MCF 10A (cell line): ENCODE measurements at regions not wholly inside any gene's neighbourhood (a gene's known extent, or its start where the extent isn't known, plus 50 kb on each side); places are given as distances from the start of the nearest gene placed in this dataset.

Source experiments
- BruUV-seq: library from RNA; stranded (reverse); fragments of 400-500 nt; replicated peaks from 2 replicates; lab custom pipeline; 2021; lab: Mats Ljungman, UMichigan
- CTCF ChIA-PET: fragments of 300-600 bp; sonication (Branson Sonifier 250); formaldehyde crosslinking; extraction: SDS; loops from one replicate; lab custom pipeline; 2021; ENCODE audit warnings: antibody characterized with exemption, inconsistent platforms; lab: Yijun Ruan, JAX
- POLR2A ChIA-PET: fragments of 300-600, 350-650 bp; sonication (Branson Sonifier 250); formaldehyde crosslinking; extraction: SDS; loops from one replicate; lab custom pipeline; 2020; ENCODE audit warnings: antibody characterized with exemption, inconsistent platforms; lab: Yijun Ruan, JAX
- DNase-seq: peaks from one replicate; pipeline ENCODE4 v3.0.0-alpha.2; 2018; ENCODE audit not compliant: unreplicated experiment
- H3K27ac Mint-ChIP-seq: one replicate; pipeline ENCODE4 v1.8.0; 2022; ENCODE audit warnings: mild to moderate bottlenecking, low read depth, mixed read lengths; ENCODE audit not compliant: unreplicated experiment
- H3K27me3 Mint-ChIP-seq: one replicate; pipeline ENCODE4 v1.8.0; 2022; ENCODE audit warnings: mixed read lengths; ENCODE audit not compliant: insufficient read depth, unreplicated experiment
- H3K36me3 Mint-ChIP-seq: one replicate; pipeline ENCODE4 v1.8.0; 2022; ENCODE audit warnings: mild to moderate bottlenecking, moderate library complexity, mixed read lengths; ENCODE audit not compliant: insufficient read depth, unreplicated experiment
- H3K4me1 Mint-ChIP-seq: one replicate; pipeline ENCODE4 v1.8.0; 2022; ENCODE audit warnings: mixed read lengths; ENCODE audit not compliant: insufficient read depth, unreplicated experiment
- H3K4me3 Mint-ChIP-seq: one replicate; pipeline ENCODE4 v1.8.0; 2022; ENCODE audit warnings: mild to moderate bottlenecking, moderate library complexity, mixed read lengths; ENCODE audit not compliant: unreplicated experiment
- H3K9me3 Mint-ChIP-seq: one replicate; pipeline ENCODE4 v1.8.0; 2022; ENCODE audit warnings: mixed read lengths; ENCODE audit not compliant: unreplicated experiment
- CTCF ChIP-seq: fragments of 200-600 bp; IDR thresholded peaks from one replicate; pipeline ENCODE4 v1.8.0; 2022; ENCODE audit warnings: antibody characterized with exemption, mild to moderate bottlenecking; ENCODE audit not compliant: unreplicated experiment
- intact Hi-C: fragments of 100-400 bp; cut with micrococcal nuclease; formaldehyde crosslinking; loops from 2 replicates; pipeline ENCODE4 v1.14.1; 2022

- no TSS peak for BruUV-seq
Measured at GRCh38 chr17:27153005-27153404, 140.9 kb upstream of the WSB1 start.

GRCh38 chr17:27155866-27156265 is 138.0 kb upstream of the WSB1 start:
- intact Hi-C loops = no loop called here
- no peak for DNase-seq
- no peaks in the 10 kb centered on the region for H3K36me3 Mint-ChIP-seq
- H3K4me1 Mint-ChIP-seq = no peaks in the 10 kb centered on the region
- no peak for TF ChIP-seq CTCF
- H3K27me3 Mint-ChIP-seq = no peaks in the 10 kb centered on the region
- H3K4me3 Mint-ChIP-seq = no peak overlapping the region
- no peak overlapping the region for H3K27ac Mint-ChIP-seq
- no TSS peak for BruUV-seq
- CTCF ChIA-PET = no interaction called here
- no peaks in the 10 kb centered on the region for H3K9me3 Mint-ChIP-seq
- POLR2A ChIA-PET = no interaction called here

More at GRCh38 chr17:27153005-27153404, 140.9 kb upstream of the WSB1 start:
- intact Hi-C loops = no loop called here
- TF ChIP-seq CTCF = no peak
- no peaks in the 10 kb centered on the region for H3K36me3 Mint-ChIP-seq
- H3K4me3 Mint-ChIP-seq = no peak overlapping the region
- no peak for DNase-seq
- ChIA-PET CTCF (no interaction called here), POLR2A (no interaction called here)
- H3K4me1 Mint-ChIP-seq = no peaks in the 10 kb centered on the region
- no peaks in the 10 kb centered on the region for H3K9me3 Mint-ChIP-seq
- H3K27me3 Mint-ChIP-seq = no peaks in the 10 kb centered on the region
- no peak overlapping the region for H3K27ac Mint-ChIP-seq

GRCh38 chr17:27157297-27157696 is 136.6 kb upstream of the WSB1 start:
- H3K27ac Mint-ChIP-seq = no peak overlapping the region
- no peak for TF ChIP-seq CTCF
- intact Hi-C loops = no loop called here
- H3K4me3 Mint-ChIP-seq = no peak overlapping the region
- H3K27me3 Mint-ChIP-seq = no peaks in the 10 kb centered on the region
- no peaks in the 10 kb centered on the region for H3K36me3 Mint-ChIP-seq
- DNase-seq = no peak
- no TSS peak for BruUV-seq
- H3K4me1 Mint-ChIP-seq = no peaks in the 10 kb centered on the region
- H3K9me3 Mint-ChIP-seq = no peaks in the 10 kb centered on the region
- ChIA-PET CTCF (no interaction called here), POLR2A (no interaction called here)

- no peaks in the 10 kb centered on the region for H3K9me3 Mint-ChIP-seq
- no peak for TF ChIP-seq CTCF
- H3K36me3 Mint-ChIP-seq = no peaks in the 10 kb centered on the region
- no TSS peak for BruUV-seq
- H3K4me1 Mint-ChIP-seq = no peaks in the 10 kb centered on the region
- POLR2A ChIA-PET = no interaction called here
- CTCF ChIA-PET = no interaction called here
- intact Hi-C loops = no loop called here
- no peaks in the 10 kb centered on the region for H3K27me3 Mint-ChIP-seq
- H3K27ac Mint-ChIP-seq = no peak overlapping the region
- H3K4me3 Mint-ChIP-seq = no peak overlapping the region
- no peak for DNase-seq
Measured at GRCh38 chr17:27157898-27158297, 136.0 kb upstream of the WSB1 start.
